NCI-H446 (cell line): ENCODE measurements at regions not wholly inside any gene's neighbourhood (a gene's known extent, or its start where the extent isn't known, plus 50 kb on each side); places are given as distances from the start of the nearest gene placed in this dataset.
A peak's percentile ranks its signal among the peaks of the same experiment; 100 is the strongest.

Source experiments
- DNase-seq, 2 experiments: peaks; one replicate each; lab custom pipeline; 2025; lab: John Stamatoyannopoulos, UW

DNA sequence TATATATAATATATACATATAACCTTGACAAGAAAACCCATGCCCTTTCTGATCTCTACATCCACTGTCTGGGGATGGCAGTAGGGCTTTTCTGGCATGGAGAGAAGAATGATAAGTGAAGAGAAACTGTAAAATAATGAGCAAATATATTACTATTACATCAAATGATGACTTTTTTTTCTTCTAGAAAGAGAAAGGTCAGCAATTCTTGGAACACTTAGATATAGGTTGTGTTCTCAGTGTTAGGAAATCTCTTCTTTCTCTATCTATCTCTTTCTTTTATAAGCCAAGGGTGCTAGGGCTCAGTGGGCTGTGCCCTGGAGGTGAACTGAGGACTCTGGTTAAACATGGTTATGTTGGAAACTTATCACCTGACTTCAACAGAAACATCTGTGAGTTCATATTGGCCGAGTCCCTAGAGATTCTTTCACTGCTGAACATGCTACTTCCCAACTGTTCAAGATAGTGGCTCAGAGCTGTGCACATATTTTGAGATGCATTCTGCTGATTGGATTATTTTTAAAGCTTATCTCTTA, 265.1 kb downstream of the GBA3 start:
- DNase-seq, result no peak

DNA sequence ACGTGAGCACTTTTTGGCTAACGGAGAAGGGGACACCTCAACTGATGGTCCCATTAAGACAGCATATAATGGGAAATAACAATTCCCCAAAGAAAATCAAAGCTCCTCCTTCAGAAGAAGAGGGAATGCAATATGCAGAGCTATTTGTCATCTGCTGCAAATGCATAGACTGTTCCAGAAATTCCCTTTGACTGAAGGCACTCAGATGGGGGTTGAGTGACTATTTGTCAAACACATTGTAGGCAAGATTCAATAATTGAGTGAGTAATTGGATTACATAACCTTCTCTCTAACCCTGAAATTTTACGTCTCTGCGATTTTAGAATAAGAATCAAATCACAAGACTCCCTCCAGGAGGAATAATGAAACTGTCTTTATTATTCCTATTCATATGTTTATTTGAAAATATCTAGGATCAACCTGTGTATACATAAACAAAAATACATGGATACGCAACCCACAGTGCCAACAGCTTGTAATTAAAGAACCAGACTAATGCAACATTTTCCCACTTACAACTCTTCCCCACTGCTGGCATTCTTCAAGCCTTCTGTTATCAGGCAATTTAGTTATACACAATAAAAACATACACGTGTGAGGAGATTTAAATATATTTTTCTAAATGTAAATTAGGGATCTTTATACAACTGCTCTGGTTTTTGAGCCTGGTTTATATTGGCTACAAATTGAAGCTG, 256.6 kb downstream of the GBA3 start:
- no peak for DNase-seq

DNA sequence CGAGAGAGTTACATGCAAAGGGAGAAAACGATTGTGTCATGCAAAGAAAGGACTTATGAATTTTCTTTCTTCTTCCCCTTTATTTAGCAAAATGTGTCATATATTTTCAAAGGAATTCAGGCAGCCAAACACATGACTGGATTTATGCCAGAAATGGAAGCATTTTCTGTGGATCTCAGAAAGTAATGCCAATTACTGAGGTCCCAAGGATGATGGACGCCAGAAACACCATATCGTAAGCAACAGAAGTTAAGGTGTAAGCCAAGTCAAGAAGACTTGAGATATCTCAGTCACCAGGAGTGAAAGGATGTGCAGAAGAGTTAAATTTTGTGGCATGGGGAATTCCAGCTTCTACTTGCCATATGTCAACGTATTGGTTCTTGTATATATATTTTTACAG, 255.1 kb downstream of the GBA3 start:
- DNase-seq, result no peak

DNA sequence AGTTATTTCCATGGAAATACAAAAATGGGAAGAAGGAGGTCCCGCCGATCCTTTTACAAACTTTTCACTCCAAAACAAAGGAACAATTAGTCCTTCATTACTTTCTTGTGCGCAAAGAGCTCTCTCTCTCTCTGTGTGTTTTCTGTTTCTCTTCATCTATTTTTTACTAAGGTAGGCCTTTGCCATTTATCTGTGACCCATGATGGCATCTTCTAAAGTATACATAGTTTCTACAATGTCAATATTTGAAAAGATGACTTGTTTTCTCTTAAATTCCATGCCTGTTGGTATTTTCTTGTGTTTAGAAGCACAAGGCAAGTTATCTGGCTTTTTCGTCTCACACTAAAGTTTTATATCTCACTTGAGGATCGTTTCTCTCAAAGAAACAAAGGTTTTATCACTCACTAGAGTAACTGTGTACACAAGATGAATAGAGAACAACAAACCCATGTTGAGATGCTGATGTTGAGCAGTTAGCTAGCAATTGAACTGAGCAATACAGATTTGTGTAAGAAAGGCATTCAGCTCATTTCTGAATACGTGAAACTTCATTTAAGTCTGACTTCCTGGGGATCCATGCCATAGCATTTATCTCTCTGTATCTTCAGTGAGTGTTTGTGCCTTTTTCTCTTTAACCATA, 250.3 kb downstream of the GBA3 start:
- DNase-seq, result no peak

DNA sequence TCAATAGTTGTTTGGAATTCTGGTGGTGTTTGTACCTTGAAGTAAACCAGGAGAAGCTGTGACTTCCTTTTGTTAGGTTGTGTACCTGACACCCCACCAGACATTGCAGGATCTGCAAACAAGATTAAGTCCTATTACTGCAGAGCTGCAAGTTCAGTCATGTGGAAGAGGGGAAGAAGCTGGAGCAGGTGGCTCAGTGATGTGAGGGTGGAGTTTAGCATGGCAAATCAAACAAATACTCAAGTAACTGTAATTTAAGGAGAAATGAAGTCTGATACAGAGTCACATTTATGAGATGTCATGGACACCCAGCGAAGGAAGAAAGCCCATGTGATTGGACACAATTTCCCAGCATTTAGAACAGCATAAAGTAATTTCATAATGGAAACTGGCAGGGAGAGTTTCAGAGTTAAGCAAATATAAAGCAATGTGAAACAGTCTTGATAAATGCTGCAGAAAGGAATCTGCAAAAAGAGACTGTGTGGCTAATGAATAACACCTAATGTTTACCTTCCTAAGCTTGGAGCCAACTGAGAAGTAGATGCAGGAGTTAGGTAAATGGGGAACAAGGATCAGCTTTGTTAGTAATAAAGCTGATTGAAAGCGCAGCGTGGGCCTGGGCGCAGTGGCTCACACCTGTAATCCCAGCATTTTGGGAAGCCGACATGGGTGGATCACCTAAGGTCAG, 249.1 kb downstream of the GBA3 start:
- DNase-seq, result no peak

DNA sequence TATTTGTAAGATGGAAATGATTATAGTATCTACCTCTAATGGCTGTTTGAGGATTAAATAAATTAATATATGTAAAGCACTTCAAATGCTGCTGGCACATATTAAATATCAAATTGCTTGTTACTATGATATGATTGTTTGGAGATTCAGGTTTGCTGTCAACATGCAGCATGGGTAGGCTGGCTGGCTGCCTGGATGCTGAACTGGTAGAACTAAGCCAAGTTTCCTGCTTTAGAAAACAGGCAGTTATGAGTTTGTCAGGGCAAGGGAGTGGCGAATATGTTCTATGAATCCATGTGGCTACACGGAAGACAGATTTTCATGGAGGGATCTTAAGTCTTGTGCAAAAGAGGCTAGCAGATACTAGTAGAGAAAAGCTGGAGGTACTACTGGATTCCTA, 239.6 kb downstream of the GBA3 start:
- DNase-seq, result no peak

DNA sequence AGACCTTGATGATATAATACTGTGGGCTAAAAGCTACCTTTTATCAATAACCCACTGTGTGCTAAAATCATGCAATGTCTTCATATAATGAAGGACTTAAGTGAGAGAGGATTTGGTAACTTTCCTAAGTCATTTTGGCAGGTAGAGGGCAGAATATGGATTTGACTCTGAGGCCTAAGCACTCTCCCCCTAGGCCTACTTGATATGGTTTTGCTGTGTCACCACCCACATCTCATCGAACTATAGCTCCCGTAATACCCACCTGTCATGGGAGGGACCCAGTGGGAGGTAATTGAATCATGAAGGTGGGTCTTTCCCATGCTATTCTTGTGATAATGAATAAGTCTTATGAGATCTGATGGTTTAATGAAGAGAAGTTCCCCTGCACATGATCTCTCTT, 229.7 kb downstream of the GBA3 start:
- DNase-seq, result no peak

DNA sequence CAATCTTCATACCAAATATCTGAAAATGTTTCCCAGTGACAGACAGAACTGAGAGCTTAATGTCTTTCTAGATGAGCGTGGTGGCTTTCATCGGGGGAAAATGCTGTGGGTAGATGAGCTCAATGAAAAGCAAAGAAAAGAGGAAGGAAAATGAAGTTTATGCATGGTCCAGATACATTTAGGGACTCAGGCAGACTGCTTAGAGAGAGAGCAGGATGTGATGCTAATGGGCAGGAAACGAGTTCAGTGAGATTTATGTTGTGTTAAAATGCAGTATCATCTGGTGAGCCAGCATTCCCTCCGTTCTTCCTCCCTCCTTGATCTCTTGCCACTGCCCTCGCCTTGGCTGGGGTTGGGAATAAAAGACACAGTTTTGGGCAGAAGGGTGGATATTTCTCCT, 229.2 kb downstream of the GBA3 start:
- DNase-seq, result no peak

DNA sequence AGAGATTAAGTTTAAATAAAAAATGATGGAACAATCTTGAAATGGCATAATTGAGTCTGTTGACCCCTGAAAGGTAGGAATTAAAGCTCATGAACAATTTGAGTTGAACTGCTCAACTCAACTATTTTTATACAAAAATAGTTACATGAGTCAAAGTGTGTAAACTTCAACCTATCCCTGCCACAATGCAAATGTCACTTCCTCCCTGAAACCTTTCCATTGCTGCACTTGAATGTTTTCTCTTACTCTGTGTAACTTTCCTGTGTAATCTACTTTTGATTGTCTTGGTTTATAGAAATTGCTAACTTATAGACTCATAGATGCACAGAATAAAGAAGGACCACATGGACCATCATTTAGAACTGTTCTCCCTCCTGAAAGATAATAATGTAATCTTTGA, 218.5 kb downstream of the GBA3 start:
- DNase-seq, result no peak

DNA sequence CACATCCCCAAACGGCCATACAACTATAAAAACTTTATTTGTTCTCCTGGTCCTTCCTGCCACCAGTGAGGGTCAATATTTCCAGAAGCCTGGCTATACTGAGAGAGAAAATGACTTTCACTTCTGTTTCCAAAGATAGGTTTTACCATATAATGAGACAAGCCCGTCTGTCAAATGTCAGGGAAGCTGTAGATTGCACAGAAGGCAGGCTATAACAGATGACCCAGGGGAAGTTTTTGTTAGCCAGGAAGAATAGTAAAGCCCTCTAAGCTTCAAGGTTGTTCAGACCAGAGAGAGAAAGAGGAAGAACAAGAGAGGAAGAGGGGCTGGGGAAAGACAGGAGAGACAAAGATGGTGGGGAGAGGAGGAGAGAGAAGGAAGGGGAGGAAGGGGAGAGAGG, 217.5 kb downstream of the GBA3 start:
- DNase-seq, result no peak

DNA sequence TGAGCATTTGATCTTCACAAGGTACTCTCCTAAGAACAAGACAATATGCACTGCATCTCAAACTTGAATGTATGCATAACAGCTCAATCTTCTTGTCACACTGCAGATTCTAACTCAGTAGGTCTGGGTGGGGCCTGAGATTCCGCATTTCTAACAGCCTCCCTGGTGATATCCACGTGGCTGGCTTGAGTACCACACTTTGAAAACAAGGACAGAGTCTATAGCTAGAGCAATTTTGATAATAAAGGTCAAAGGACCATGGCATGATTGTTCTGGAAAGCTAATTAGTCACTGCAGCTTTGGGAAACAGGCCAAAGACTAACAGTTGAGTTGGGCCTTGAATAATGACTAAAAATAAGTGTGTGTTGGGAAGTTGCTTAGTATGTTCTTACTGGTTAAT, 213.3 kb downstream of the GBA3 start:
- DNase-seq, result no peak

DNA sequence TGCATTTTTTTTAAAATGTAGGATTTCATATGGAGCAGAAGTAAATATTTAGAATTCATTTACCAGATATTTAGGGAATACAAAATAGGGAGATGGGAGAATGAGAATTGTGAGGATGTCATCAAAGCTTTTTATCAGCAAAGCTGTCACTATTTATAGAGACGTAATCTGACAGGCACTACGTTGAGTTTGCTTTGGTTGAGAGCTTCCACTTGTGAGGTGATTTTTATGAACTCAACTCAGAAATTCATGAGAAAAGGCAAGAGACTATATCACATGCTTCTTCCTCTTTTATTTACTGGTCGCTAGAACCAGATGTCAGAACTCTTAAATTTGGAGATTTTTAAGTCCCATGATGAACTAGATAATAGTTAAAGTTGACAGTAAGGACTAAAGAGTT, 211.2 kb downstream of the GBA3 start:
- no peak for DNase-seq

DNA sequence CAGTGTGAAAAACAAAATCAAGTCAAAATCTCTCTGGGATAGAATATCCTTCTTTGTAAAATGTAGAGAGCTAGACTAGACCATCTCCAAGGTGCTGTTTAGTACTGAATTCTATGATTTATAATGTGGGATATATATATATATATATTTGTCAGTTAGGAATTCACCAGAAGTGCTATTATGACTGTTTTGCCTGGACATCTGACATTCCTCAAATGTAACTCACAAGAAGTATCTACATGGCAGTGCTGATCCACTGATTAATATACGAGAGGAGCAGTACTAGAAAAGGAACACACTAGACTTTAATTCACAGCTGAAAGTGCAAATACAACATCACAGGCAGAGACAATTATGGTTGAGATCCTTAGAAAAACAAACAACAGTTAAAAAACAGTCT, 208.9 kb downstream of the GBA3 start:
- no peak for DNase-seq

DNA sequence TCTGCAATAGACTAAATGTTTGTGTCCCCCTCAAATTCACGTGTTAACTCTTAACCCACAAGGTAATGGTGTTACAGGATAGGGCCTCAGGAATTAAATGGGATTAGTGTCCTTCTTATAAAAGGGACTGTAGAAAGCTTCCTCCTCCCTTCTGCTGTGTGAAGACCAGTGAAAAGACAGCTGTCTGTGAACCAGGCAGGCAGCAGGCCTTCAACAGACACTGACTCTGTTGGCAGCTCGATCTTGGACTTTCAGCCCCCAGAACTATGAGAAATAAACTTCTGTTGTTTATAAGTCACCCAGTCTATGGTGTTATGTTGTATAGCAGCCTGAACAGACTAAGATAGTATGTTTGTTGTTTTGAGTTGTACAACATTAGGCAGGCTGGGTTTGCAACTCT, 208.1 kb downstream of the GBA3 start:
- no peak for DNase-seq

DNA sequence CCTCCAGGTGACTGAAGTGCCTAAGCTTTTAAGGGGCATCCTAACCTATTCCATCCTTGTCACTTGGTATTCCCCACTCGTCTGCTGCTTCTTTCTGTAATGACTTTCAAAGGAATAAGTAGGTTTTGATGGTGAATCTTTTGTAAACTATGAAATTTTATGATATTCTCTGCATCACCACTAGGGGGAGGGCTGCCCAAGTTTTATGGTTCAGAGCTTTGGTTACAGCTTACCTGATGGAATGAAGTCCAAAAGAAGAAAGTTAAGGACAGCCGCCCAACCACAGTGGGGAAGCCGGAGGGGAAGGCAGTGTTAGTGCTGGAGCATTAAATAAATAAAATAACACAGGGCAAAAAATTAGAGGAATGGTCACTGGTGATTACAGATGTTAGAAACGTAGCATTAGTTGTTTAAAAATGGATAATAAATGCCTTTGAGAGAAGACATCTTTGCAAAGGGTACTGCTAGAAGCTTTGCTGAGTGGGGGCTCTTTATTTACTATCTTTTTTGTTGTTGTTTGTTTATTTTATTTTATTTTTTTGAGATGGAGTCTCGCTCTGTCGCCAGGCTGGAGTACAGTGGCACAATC, 204.9 kb downstream of the GBA3 start:
- DNase-seq, result peak; percentile 0 to 13

DNA sequence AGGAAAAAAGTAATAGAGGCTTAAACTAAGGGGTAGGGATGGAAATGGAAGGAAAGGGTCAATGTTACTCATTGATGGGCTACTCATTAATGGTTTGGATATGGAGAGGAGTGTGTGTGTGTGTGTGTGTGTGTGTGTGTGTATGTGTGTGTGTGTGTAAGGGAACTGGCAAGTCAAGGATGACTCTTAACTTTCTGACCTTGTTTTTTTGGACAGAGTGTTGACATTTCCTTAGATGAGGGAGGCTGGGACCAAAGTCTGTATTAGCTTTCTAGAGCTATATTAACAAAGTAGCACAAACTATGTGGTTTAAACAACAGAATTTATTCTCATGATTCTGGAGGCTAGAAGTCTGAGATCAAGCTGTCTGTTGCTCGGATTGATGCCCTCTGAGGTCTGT, 202.7 kb downstream of the GBA3 start:
- DNase-seq, result no peak

DNA sequence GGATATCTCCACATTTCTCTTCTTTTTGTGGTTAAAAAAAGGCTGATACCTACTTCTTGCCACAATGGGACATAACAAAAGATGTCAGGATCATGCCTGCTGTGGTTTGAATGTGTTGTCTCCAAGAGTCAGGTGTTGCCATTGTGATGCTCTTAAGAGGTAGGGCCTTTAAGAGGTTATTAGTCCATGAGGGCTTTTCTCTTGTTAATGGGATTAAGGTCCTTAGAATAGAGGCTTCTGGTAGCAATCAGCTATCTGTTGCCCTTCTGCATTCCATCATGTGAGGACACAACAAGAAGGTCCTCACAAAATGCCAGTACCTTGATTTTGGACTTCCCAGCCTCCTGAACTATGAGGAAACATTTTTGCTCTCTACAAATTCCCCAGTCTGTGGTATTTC, 191.4 kb downstream of the GBA3 start:
- DNase-seq, result no peak

DNA sequence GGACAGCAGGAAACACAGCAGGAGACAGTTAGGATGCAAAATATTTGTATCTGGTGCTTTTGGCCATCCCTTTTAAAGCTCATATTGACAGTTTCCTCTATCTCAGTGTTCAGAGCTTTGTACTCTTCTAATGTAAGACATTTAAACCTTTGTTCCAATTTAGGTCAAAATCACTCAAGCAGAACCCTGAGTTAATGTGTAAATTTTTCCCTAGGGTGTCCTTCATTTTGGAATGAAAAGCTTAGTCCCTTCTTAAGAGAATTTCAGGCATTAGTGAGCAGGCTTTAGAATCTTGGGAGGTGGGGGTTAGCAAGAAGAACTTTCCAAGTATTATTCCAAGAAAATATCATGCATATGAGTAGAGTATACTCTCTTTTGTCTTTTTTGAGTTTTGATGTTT, 188.7 kb downstream of the GBA3 start:
- DNase-seq, result no peak

DNA sequence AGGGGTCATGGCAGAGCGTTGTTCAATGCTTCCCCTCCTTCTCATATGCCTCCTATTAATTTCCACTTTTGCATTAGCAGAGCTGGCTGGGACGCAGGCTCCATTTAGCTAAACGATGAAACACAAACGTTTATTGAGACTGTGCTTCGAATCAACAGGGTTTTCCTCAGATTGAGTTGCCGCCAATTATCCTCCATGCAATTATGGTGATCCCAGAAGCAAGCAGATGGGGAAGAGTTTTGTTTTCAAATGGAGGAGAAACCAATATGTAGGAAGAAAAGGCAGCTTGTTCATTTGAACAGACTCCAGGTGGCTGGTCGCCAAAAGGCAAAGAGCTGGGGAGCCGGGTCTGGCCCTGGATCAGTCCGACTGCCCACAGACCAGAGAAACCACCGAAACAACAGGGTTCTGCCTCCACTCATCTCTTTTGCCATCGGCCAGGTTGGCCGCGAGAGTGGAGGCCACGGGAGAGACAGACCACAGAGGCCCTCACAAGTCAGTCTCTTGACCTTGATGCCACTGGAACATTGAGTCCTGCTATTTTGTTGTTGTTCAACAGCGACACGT, 184.8 kb downstream of the GBA3 start:
- DNase-seq, result peak in 1 of 2 experiments; percentile 51

DNA sequence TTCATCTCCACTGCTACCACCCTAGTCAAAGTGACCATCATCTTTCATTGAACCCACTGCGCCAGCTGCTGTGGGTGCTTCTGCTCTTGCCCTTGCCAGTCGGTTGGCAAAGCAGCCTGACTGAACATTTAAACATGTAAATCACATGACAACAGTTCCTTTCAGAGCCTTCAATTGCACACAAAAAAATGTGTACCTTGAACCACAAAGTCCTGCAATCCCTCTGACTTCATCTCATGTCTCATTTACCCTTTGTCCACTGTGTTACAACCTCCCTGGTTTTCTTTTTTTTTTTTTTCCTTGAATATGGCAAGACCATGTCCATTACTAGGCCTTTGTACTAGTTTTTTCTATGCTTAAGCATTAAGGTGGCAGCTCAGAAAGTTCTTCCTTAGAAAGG, 183.5 kb downstream of the GBA3 start:
- DNase-seq, result no peak

DNA sequence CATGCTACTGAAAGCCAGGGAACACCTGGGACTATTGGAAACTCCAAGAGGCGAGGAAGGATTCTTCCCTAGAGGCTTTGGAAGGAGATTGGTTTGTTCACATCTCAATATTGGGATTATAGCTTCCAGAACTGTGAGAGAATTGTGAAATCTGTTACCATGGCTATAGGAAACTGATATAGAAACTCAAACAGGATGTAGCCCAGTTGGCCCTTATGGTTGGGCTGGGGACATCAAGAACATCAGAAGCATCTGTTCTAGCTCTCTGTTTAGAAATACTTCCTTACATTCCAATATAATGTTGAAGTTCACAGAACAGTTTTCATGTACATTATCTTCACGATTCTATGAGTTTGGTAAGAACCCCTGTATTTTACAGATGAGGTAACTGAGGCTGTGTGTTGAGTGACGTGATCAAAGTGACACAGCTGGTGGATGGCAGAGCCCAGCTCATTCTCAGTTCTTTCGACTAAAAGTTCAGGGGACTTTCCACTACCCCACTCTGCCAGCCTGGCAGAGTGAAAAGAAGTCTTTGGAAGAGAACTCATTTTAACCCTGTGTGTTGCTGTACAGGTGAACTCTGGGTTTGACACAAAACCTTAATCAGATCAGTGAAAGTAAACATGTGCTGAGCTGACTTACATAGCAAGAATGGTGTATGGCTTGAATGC, 183.0 kb downstream of the GBA3 start:
- DNase-seq, result no peak

DNA sequence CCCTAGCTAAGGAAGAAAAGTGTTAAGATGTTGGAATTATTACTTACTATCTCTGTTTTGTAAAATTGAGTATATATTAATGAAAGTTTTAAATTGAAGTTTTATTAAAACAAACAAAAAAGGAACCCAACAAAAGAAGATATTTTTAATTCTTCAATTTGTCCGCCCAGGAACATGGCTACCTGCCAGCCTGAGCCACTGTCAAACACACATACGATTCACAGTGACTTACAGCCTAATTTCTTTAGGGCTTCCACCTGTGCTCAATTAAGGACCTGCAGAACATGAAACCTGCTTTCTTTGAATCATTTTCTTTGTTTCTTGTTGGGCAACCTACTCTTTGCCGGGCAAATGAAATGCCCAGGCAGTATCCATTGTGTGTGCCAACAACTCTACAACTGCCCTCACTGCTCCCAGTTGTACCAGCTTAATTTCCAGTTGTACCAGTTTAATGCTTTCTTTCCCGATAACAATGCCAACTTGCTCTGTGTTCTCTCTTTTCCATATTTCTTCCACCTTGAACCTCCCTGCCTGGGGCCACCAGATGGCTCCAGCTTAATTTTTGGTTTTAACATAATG, 181.7 kb downstream of the GBA3 start:
- DNase-seq, result no peak
